HG03139 (cell line): ENCODE measurements at regions not wholly inside any gene's neighbourhood (a gene's known extent, or its start where the extent isn't known, plus 50 kb on each side); places are given as distances from the start of the nearest gene placed in this dataset.
"Not testable (repeated sequence)": the region's sequence is repeated elsewhere in the genome, so short reads cannot be mapped to it uniquely, and the experiment has no call there.

Source experiments
- ATAC-seq: cut with Tn5 transposase; IDR thresholded peaks from one replicate; pipeline ENCODE4 v1.9.1; 2021; ENCODE audit not compliant: unreplicated experiment

GRCh38 chr1:239125893-239126292 lies 260.5 kb upstream of the CHRM3 start:
- ATAC-seq: no peak

DNA sequence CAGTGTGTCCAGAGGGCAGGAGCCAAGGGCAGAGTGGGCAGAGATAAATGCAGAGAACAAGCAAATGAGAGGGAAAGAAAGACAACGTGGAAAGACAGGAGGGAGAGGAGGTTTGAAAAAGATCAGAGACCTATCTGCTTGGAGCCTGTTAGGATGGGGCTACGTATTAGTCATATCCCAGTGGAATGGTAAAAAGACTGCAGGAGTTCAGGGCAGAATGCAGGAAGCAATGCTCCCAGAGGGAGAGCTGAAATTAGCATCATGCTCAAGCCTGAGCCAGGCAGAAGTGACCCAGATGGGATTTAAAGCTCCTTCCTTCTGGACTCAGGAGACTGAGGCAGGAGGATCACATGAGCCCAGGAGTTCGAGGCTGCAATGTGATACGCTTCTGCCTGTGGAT lies 261.3 kb upstream of the CHRM3 start:
- ATAC-seq: no peak

GRCh38 chr1:239123260-239123659 lies 263.1 kb upstream of the CHRM3 start:
- no peak for ATAC-seq

DNA sequence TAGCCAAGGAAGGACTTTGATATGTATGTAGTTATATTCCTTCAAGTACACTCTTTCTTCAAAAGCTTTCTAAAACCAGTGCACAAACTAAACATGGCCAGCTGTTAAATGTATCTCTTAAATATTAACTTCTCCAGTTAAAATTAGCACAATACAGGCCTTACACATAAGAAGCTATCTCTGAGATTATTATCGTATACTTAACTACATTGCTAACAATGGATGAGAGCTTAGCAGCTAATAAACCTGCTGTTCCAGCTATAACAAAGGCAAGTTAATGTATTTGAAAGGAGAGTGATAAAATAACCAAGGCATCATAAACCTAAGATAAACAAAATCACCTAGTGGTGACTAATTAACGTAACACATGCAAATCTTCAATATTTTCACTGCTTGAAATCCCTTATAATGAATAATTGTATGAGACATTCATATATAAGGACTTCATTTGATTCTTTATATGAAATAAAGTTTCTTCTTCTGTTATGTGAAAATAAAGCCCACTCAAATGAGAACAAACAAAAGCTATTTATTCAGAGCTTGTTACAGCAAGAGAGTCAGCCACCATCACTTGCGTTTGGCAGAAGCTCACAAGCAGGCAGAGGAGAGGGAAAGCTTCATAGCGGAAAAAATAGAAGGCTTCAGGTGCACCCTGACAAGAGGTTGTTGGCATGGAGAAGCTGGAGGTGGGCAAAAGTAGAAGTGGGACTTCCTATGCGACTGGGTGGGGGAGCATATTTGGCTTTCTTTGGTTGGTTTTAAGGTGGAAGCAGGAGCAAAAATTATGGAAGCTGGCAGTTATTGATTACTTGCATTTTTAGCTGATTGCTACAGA lies 274.1 kb upstream of the CHRM3 start:
- no peak for ATAC-seq

GRCh38 chr1:239107676-239108075 lies 278.7 kb upstream of the CHRM3 start:
- ATAC-seq: no peak

GRCh38 chr1:239106689-239107088 lies 279.7 kb upstream of the CHRM3 start:
- not testable (repeated sequence) for ATAC-seq

GRCh38 chr1:239098400-239099037 lies 287.8 kb upstream of the CHRM3 start:
- no peak for ATAC-seq

DNA sequence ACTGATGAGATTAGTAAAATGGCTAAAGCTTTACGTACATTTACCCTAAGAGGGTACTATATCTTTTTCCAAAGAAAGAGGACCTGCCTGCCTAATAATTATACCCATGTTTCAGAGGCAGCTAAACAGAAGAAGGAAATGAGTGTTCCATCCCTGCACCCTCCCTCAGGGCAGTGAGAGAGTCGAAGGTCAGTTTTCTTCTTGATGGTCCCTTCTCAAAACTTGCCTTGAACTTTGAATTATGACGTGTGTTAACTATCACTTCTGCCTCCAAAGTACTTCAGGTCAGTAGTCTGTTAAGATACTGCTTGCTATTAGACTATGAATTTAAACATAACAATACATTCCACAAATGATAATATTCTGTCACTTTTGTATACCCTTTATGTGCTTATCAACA lies 294.8 kb upstream of the CHRM3 start:
- no peak for ATAC-seq

GRCh38 chr1:239084459-239085080 lies 301.8 kb upstream of the CHRM3 start:
- no peak for ATAC-seq

DNA sequence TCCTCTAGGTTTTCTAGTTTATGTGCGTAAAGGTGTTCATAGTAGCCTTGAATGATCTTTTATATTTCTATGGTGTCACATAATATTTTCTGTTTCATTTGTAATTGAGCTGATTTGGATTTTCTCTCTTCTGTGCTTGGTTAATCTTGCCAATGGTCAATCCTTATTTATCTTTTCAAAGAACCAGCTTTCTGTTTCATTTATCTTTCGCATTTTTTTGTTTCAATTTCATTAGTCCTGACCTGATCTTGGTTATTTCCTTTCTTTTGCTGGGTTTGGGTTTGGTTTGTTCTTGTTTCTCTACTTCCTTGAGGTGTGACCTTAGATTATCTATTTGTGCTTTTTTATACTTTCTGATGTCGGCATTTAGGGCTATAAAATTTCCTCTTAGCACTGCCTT lies 304.4 kb upstream of the CHRM3 start:
- ATAC-seq: not testable (repeated sequence)

- no peak for ATAC-seq
Observed at GRCh38 chr1:239067480-239067879, 318.9 kb upstream of the CHRM3 start.

DNA sequence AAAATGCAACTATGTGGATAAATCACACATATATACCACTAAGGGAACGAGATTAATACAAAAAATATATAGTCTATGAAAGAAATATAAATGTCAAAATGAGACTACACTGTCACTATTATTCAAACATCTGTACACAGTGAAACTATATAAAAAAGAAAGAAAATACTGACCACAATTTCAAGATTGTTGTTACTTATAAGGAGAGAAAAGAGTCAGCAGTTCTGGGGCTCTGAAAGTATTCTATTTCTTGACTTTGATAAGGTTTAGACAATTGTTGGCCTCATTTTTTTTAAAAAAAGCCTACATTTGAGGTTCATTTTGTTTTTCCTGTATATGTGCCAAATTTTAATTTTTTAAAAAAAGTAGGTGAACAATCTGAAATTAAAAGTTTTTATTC lies 319.3 kb upstream of the CHRM3 start:
- no peak for ATAC-seq

GRCh38 chr1:239061770-239062169 lies 324.6 kb upstream of the CHRM3 start:
- ATAC-seq: no peak

DNA sequence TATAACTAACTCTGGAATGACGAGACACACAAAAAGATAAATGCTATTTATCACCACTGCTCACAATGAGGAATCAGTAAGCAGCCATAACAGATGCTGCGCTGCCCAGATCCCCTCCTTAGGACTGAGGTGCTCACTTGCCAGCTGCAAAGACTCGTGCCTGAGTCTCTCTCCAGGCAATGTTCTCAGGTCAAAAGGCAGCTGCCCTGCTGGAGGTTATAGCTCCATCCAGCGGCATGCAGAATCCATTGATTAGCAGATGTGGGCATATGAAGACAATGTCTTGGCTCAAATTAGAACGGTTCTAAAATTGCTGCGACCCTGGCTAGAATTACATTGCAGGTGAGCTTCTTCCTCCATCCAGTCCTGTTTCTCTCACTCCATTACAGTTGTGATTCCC lies 328.2 kb upstream of the CHRM3 start:
- ATAC-seq: no peak

DNA sequence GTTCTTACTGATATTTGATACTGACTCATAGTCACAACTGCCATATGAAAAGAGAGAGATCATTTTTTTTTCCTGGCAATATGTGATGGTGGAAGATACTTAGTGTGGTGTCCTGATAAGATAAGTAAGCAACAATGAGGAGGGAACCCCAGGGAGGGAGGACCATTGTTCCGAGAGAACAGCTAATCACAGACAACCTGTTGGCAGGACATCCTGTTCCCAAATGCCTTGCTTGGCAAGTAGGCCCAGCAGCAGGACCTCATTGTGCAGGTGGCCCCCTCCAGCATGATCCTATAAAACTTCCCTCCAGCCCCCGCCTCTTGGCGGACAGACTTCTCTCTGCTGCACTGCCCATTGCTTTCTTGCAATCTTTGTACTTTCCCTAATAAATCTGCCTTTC lies 329.4 kb upstream of the CHRM3 start:
- ATAC-seq: no peak

- ATAC-seq: no peak
Observed at GRCh38 chr1:239053279-239053678, 333.1 kb upstream of the CHRM3 start.

GRCh38 chr1:239049571-239049970 lies 336.8 kb upstream of the CHRM3 start:
- no peak for ATAC-seq

DNA sequence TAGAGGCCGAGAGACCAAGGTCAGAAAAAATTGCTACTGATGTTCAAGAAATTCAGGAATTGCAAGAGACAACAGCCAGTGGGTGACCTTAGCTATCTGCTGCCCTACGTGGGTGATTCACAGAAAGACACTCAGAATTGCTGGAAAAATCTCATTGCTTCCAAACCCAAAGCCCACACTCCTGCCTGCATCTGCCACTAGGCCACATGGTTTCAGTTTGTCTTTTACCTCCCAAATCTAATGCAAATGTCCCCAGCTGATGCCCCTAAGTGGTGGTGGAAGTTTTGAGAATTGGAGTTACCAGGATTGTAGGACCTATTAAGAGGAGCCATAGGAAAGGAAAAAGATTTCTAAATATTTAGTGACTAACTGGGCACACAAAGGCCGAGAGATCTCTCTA lies 341.5 kb upstream of the CHRM3 start:
- no peak for ATAC-seq

DNA sequence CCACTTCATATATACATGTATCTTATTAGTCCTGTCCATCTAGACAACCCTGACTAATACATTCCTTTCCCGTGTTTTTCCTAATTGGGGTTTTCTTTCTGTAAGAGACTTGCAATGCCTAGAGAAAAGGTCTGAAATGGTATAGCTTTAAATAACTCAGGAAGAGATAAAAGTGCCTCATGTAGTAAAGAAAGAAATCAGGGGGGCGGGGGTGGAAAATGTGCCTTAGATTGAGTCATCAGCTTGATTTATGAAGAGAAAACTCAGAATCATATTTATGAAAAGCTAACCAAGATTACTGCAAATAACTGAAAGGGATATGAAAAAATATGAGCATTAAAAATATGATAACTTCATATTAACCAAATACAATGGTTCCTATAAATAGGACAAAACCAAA lies 345.8 kb upstream of the CHRM3 start:
- no peak for ATAC-seq

DNA sequence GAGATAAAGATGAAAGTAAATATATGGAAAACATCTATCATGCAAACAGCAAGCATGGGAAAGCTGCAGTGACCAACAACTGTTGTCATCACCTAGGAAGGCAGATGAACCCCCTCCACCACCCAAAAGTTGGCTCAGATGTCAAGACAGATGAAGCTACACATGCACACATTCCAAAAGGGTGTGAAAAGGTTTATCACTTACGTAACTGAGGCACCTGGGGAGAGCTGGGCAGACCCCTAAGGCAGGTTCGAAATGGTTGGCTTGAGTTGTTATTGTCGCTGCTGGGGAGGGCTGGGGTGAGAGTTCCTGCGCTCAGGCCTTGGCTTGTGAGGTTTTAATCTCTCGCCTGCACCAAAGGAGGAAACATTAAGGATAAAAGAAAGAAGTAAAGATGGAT lies 355.1 kb upstream of the CHRM3 start:
- ATAC-seq: no peak

DNA sequence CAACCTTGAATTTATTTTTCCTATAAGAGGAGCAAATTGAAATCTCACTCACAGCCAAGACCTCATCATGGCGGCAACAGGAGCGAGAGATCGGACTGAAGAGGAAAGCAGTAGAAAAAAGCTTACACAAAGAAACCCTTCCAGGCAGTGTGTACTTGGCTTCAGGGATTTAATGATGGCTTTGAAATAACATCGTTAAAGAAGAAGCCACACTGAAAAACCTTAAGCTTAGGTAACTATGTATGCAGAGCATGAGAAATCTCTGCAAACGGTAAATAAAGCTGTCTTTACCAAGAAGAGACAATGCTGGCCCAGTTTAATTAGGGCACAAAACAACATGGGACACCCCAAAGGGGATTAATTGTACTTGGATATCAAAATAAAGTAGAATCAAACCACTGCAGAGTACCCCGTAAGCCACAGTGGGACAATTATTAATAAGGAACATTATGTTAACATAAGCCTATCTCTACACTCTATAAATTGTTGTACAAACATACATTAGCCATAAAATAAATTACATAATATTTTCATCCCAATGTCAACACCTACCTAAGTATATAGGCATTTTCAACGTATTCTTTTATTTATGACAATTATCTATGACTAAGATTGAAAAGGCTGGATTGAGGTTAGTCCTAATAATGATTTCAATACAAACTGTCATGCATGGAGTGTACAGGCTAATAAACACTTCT lies 360.2 kb upstream of the CHRM3 start:
- ATAC-seq: no peak

DNA sequence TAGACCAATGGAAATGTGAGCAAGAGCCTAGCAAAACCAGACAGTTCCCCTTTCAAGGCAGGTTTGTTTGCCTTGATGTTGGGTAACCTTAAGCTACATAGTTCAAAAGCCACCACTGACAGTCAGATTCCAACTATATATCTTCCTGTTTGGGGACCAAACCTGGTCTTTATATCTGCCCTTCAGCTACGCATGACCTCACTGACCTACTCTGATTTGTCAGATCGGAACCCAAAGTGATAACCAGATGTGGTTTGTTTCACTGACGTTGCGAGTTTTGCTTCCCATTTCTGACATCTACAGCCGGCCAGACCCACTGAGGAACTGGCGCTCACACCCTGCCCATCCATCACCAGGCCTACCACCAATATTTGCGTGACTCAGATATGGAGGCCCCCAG lies 361.1 kb upstream of the CHRM3 start:
- ATAC-seq: no peak
